Ishikawa (cell line): ENCODE measurements at regions not wholly inside any gene's neighbourhood (a gene's known extent, or its start where the extent isn't known, plus 50 kb on each side); places are given as distances from the start of the nearest gene placed in this dataset.

ENCODE experiments used
- CEBPB ChIP-seq: IDR thresholded peaks from 2 replicates; pipeline ENCODE4 v1.6.1; 2012
- CREB1 ChIP-seq: IDR thresholded peaks from 2 replicates; pipeline ENCODE4 v1.6.1; 2012; ENCODE audit warnings: low read depth
- EGR1 ChIP-seq: IDR thresholded peaks from 2 replicates; pipeline ENCODE4 v1.6.1; 2012
- EP300 ChIP-seq: IDR thresholded peaks from 2 replicates; pipeline ENCODE4 v1.6.1; 2012; ENCODE audit warnings: borderline replicate concordance
- FOXM1 ChIP-seq: IDR thresholded peaks from 2 replicates; pipeline ENCODE4 v1.6.1; 2012; ENCODE audit warnings: low read depth, borderline replicate concordance
- MAX ChIP-seq: IDR thresholded peaks from 2 replicates; pipeline ENCODE4 v1.6.1; 2012
- NFIC ChIP-seq: IDR thresholded peaks from 2 replicates; pipeline ENCODE4 v1.6.1; 2012
- RAD21 ChIP-seq: IDR thresholded peaks from 2 replicates; pipeline ENCODE4 v1.6.1; 2012; ENCODE audit warnings: low read depth
- REST ChIP-seq: IDR thresholded peaks from 2 replicates; pipeline ENCODE4 v1.6.1; 2012; ENCODE audit warnings: low read depth, mild to moderate bottlenecking
- TAF1 ChIP-seq: IDR thresholded peaks from 2 replicates; pipeline ENCODE4 v1.6.1; 2012; ENCODE audit warnings: low read depth, mild to moderate bottlenecking
- TCF12 ChIP-seq: IDR thresholded peaks from 2 replicates; pipeline ENCODE4 v1.6.1; 2012; ENCODE audit warnings: low read depth
- TEAD4 ChIP-seq: IDR thresholded peaks from 2 replicates; pipeline ENCODE4 v1.6.1; 2012
- USF1 ChIP-seq: IDR thresholded peaks from 2 replicates; pipeline ENCODE4 v1.6.1; 2012
- YY1 ChIP-seq: IDR thresholded peaks from 2 replicates; pipeline ENCODE4 v1.6.1; 2012; ENCODE audit warnings: low read depth
- ZBTB7A ChIP-seq: IDR thresholded peaks from 2 replicates; pipeline ENCODE4 v1.6.1; 2012; ENCODE audit warnings: low read depth

- TF ChIP-seq ZBTB7A, result no peak
- no peak for TF ChIP-seq NFIC
- no peak for TF ChIP-seq FOXM1
- no peak for TF ChIP-seq EP300
- TF ChIP-seq TEAD4, result no peak
- no peak for TF ChIP-seq CREB1
- TF ChIP-seq RAD21, result no peak
- TF ChIP-seq TAF1, result no peak
- no peak for TF ChIP-seq USF1
- no peak for TF ChIP-seq EGR1
- TF ChIP-seq MAX, result no peak
- no peak for TF ChIP-seq CEBPB
- no peak for TF ChIP-seq REST
- TF ChIP-seq YY1, result no peak
- TF ChIP-seq TCF12, result no peak
Observed at GRCh38 chr18:56124186-56124585, 514.2 kb downstream of the TXNL1 start.

- no peak for TF ChIP-seq ZBTB7A
Observed at GRCh38 chr18:56121669-56122068, 516.7 kb downstream of the TXNL1 start.

- TF ChIP-seq TCF12 (no peak), TEAD4 (no peak), RAD21 (no peak), ZBTB7A (no peak), CEBPB (no peak), NFIC (no peak), FOXM1 (no peak), EGR1 (no peak), EP300 (no peak), REST (no peak), TAF1 (no peak), YY1 (no peak), MAX (no peak), USF1 (no peak)
Observed at GRCh38 chr18:56120782-56121181, 517.6 kb downstream of the TXNL1 start.

- TF ChIP-seq EGR1, result no peak
- TF ChIP-seq ZBTB7A, result no peak
- TF ChIP-seq CEBPB, result no peak
- TF ChIP-seq EP300, result no peak
- TF ChIP-seq USF1, result no peak
- no peak for TF ChIP-seq RAD21
- TF ChIP-seq REST, result no peak
- no peak for TF ChIP-seq FOXM1
- TF ChIP-seq NFIC, result no peak
- no peak for TF ChIP-seq CREB1
- no peak for TF ChIP-seq YY1
- no peak for TF ChIP-seq MAX
Observed at GRCh38 chr18:56119681-56120080, 518.7 kb downstream of the TXNL1 start.
